ENCODE measurements at regions not wholly inside any gene's neighbourhood (a gene's known extent, or its start where the extent isn't known, plus 50 kb on each side); places are given as distances from the start of the nearest gene placed in this dataset.
A peak's percentile ranks its signal among the peaks of the same experiment; 100 is the strongest.

GRCh38 chr11:130617001-130617400 lies 168.6 kb downstream of the ADAMTS15 start:
- no peak for DNase-seq

- DNase-seq = no peak
These were observed 172.1 kb downstream of the ADAMTS15 start for GRCh38 chr11:130620548-130620947.

- no peak for DNase-seq
These were observed 173.7 kb downstream of the ADAMTS15 start for GRCh38 chr11:130622141-130622542.

- DNase-seq = no peak
These were observed 175.5 kb downstream of the ADAMTS15 start for GRCh38 chr11:130623670-130624668.

GRCh38 chr11:130624971-130625544 lies 176.6 kb downstream of the ADAMTS15 start:
- DNase-seq = no peak

GRCh38 chr11:130625578-130626306 lies 177.3 kb downstream of the ADAMTS15 start:
- DNase-seq = peak; percentile 66

- DNase-seq = no peak
These were observed 180.6 kb downstream of the ADAMTS15 start for GRCh38 chr11:130629039-130629438.

- DNase-seq = peak; percentile 94
These were observed 182.7 kb downstream of the ADAMTS15 start for GRCh38 chr11:130631119-130631518.

- no peak for DNase-seq
These were observed 185.0 kb downstream of the ADAMTS15 start for GRCh38 chr11:130633466-130633865.

GRCh38 chr11:130634186-130634585 lies 185.7 kb downstream of the ADAMTS15 start:
- DNase-seq = no peak

GRCh38 chr11:130634961-130635473 lies 186.6 kb downstream of the ADAMTS15 start:
- peak; percentile 72 for DNase-seq

- DNase-seq = no peak
These were observed 187.6 kb downstream of the ADAMTS15 start for GRCh38 chr11:130635937-130636630.

- peak; percentile 86 for DNase-seq
These were observed 188.4 kb downstream of the ADAMTS15 start for GRCh38 chr11:130636722-130637464.

- DNase-seq = no peak
These were observed 189.1 kb downstream of the ADAMTS15 start for GRCh38 chr11:130637566-130637965.

- DNase-seq = peak; percentile 55
These were observed 189.6 kb downstream of the ADAMTS15 start for GRCh38 chr11:130638033-130638432.

- DNase-seq = no peak
These were observed 190.2 kb downstream of the ADAMTS15 start for GRCh38 chr11:130638624-130639023.

GRCh38 chr11:130639369-130639768 lies 190.9 kb downstream of the ADAMTS15 start:
- no peak for DNase-seq

- DNase-seq = no peak
These were observed 192.1 kb downstream of the ADAMTS15 start for GRCh38 chr11:130640526-130640925.

GRCh38 chr11:130641876-130642275 lies 193.4 kb downstream of the ADAMTS15 start:
- DNase-seq = no peak

- no peak for DNase-seq
These were observed 194.5 kb downstream of the ADAMTS15 start for GRCh38 chr11:130642994-130643393.

- DNase-seq = no peak
These were observed 195.7 kb downstream of the ADAMTS15 start for GRCh38 chr11:130644187-130644586.

Data from fibroblast of skin of right quadriceps (primary cell).